ENCODE measurements at regions not wholly inside any gene's neighbourhood (a gene's known extent, or its start where the extent isn't known, plus 50 kb on each side); places are given as distances from the start of the nearest gene placed in this dataset.
A peak's percentile ranks its signal among the peaks of the same experiment; 100 is the strongest.

DNA sequence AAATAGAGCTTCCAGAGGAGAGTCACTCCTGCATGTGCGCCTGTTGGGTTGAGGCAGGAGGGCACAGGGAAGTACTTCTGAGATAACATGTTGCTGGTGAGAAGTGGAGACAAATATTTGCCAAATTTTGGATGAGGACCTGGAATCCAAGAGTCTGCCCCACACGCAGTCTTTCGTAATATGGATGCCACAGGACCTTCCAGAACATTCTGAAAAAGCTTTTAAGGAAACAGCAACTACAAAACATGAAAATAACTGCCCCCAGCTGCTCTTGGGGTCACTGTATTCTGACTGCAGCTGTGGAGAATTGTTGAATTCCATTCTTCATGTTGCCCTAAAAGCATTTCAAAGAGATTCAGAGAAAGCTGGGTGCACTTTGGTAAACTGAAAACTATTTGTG lies 227.5 kb downstream of the C1D start:
- no peak for DNase-seq (ENCODE audit: low spot score)

- DNase-seq (ENCODE audit: low spot score): no peak
Observed at GRCh38 chr2:67836866-67837265, 225.9 kb downstream of the C1D start.

DNA sequence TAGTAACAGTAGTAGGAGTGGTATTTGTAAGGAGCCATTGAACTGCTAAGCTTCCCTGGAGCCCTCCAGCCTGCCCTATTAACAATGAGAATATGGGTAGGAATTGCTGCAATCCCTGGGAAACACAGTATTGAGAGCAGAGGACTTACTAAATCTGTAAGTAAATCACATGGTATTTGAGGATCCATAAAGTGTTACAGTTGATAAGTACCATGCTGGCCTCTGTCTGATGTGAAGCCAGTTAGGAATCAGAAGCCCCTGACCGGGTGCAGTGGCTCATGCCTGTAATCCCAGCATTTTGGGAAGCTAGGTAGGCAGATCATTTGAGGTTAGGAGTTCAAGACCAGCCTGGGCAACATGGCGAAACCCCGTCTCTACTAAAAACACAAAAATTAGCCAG lies 224.6 kb downstream of the C1D start:
- DNase-seq (ENCODE audit: low spot score): no peak

DNA sequence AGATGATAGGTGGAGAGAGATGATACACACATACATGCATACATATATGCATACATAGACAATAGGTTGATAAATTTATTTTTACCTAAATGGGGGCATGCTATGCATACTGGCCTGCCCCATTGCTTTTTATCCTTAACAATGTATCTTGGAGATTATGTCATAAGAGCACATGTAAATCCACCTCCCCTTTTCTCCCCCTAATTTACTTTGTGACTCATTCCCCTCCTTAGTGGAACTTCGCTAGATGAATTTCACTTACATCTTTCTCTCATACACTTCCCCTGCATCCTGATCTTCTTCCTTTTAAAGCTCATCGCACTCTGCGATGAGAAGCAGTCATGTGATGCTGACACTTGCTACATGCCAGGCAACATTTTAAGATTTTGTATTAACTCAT lies 223.6 kb downstream of the C1D start:
- no peak for DNase-seq (ENCODE audit: low spot score)

GRCh38 chr2:67839668-67840067 lies 223.1 kb downstream of the C1D start:
- peak; percentile 11 for DNase-seq (ENCODE audit: low spot score)

GRCh38 chr2:67840460-67841068 lies 222.2 kb downstream of the C1D start:
- peak; percentile 76 for DNase-seq (ENCODE audit: low spot score)

GRCh38 chr2:67841711-67842110 lies 221.1 kb downstream of the C1D start:
- no peak for DNase-seq (ENCODE audit: low spot score)

DNA sequence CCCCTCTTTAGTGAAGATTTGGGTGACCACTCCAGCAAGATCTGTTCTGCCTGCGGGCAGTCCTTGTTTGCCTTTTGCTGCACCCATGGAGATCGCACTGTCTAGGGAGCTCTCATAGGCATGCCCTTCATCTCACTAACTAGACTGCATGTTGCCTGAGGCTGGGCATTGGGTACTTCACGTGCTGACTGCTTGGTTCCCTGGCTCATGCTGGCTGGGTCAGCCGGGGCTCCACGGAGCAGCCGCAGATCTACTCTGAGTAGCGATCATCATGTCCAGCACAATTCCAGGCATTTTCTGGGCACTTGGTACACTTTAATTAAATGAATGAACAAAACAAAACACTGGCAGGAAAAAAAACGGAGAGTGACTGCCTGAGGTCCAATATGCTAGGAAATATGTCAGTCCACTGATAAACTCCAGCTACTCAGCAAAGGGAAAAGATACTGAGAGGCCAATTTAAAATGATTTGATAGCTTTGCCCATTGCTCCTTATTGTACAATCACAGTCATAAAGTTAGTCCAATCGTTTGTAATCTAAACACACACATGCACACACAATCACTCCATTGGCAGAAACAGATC lies 220.3 kb downstream of the C1D start:
- no peak for DNase-seq (ENCODE audit: low spot score)

DNA sequence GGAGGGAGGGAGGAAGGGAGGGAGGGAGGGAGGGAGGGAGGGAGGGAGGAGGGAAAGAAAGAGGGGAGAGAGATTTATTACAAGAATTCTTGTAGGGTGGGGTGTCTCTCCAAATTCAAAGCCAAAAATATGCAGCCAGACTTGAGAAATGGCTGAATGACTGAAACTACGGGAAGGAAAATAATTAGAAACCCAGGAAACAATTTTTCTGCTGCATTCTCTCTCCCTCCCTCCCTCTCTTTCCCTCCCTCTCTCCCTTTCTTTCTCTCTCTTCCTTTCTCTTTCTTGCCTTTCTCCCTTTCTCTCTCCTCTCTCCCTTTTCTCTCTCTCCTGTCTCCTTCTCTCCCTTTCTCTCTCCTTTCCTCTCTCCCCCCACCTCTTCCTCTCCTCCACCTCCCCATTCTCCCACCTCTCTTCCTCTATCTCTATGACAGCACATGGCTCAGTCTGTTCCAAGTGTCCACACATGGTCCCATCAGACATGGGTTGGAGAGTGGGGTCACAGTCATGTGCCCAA lies 218.7 kb downstream of the C1D start:
- no peak for DNase-seq (ENCODE audit: low spot score)

DNA sequence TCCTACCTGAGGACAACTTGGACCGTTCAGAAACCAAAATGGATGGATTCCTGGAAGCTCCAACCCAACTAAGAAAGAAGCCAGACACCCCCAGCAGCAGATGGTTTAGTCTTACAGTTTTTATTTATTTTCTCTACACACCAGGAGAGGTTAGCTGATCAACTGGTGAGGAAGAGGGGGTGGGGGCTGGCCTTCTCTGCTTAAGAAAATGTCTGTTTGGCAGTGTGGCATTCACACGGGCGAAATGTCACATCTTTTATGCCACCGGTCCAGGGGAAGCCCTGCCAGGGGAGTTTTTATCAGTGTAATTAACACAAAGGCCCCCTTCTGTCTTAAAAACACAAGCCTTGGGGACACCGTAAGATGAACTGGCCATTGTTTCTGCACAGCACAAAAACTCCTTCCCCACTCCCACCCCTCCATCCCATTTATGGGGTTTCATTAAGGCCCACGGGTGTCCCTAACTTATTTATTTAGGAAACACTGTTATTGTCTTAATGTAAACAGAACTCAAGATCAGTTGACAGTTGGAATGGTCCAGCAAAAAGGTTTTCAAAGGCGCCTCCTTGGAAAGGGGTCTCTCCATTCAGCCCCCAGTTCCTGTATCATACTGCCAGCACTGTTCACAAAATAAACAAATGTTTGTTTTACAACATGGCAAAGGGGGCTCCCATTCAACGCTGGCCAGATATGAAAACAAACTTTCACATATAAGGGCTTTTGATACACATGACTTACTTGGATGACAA lies 217.0 kb downstream of the C1D start:
- no peak for DNase-seq (ENCODE audit: low spot score)

DNA sequence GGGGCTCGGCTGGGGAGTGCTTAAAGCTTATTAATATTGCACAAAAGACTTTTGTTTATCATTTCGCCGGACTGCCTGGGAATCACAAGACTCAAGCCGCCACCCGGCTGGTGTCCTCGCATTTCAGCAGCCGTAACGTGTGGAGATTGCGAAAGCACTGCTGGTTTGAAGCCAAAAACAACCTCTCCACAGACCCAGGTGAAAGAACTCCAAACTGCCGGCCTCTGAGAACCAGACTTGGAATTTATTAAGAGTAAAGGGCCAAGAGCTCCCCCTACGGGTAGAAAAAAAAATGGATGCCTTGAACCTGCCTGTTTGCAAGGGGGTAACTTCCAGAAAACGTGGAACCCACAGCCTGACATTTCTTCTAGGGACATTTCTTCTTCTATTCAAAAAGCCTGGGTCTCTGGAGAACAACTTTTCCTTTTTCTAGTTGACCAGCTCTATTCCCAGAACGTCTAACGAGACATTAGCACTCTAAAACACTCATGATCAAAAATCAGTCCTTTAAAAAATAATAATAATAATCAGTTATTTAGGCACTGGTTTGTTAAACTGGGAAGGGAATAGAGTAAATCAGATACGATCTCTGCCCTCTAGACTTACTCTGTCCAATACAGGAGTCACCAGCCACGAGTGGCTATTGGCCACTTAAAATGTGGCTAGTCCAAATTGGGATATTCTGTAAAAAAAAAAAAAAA lies 216.3 kb downstream of the C1D start:
- peak; percentile 78 for DNase-seq (ENCODE audit: low spot score)

GRCh38 chr2:67848551-67849285 lies 214.1 kb downstream of the C1D start:
- no peak for DNase-seq (ENCODE audit: low spot score)

GRCh38 chr2:67851016-67851415 lies 211.8 kb downstream of the C1D start:
- DNase-seq (ENCODE audit: low spot score): no peak

GRCh38 chr2:67851956-67852824 lies 210.6 kb downstream of the C1D start:
- no peak for DNase-seq (ENCODE audit: low spot score)

DNA sequence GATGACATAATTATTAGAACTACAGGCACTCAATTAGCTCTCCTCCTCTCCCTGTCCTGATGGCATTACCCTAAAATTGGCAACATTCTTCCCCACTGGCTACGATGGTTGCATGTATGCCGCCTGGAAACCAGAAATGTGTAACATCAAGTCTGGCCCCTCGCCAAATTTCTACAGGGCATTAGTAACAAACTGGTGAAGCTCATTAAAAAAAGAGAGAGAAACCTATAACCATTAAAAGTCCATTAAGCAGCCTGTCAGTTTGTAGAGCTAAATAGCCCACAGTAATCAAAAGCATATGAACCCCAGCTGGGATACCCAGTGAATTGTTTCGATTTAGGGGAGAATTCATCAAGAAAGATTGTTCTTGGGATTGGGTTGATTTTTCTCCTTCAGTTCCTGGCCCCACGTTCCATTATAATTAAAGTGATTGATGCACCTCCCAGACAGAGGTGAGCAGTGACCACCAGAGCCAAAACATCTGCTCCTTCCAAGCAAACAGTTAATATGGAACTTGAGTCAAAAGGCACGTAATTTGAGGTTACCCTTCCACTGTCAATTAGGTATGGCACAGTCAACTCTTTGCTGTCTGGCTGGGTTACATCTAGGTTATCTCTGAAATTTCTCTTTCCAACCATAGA lies 208.6 kb downstream of the C1D start:
- DNase-seq (ENCODE audit: low spot score): no peak

DNA sequence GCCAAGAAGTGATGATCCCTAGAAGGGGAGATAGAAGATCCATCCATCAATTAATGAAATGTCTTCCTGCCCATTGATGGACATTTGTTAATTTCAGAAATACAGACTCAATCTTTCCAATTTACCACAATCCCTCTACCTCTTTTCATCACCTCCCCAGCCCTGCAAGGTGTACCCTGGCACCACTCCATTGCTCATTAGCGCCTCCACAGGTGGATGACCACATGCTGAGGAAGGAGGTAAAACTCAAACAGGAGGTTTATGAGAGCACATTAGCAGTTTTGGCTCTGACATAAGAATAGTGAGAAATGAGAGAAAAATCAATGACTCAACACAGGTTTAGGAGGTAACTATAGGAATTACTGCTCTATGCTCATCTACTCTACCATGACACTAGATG lies 208.0 kb downstream of the C1D start:
- no peak for DNase-seq (ENCODE audit: low spot score)

DNA sequence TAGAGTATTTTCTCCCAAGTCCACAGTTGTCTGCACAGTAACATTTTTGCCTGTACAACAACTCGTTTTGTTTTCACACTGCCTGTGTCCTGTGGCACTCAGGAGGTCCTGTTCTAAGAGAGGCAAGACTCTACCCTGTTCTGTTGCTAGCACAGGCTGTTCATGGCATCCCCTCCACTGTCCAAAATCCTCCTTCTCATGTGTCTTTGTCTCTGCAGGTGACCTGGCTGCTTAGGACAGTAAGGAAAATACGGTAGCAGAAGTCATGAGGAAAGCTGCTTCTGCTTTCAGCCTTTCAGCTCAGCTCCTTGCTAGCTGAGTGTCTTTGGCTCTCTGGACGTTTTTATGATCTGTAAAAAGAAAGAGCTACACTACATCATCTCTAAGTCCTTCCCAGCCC lies 205.9 kb downstream of the C1D start:
- DNase-seq (ENCODE audit: low spot score): no peak

DNA sequence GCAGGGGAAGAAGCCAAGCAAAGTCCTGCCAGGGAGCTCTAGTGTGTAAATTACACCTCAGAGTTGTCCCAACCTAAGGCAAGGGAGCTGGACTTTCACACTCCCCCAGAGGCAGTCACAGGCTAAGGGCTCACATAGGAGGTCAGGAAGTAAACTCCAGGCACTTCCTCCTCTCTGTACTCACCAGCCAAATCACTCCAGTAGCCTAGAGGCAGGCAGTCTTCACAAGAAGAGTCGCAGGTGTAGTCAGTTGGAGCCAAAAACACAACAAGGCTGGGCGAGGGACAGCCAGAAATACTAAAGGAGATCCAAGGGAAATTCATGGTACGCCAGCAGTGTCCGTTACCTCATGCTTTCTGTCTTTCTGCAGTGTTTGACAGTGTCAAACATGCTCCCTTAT lies 205.0 kb downstream of the C1D start:
- DNase-seq (ENCODE audit: low spot score): no peak

GRCh38 chr2:67858886-67859285 lies 203.9 kb downstream of the C1D start:
- DNase-seq (ENCODE audit: low spot score): no peak

GRCh38 chr2:67865917-67866316 lies 196.9 kb downstream of the C1D start:
- DNase-seq (ENCODE audit: low spot score): no peak

DNA sequence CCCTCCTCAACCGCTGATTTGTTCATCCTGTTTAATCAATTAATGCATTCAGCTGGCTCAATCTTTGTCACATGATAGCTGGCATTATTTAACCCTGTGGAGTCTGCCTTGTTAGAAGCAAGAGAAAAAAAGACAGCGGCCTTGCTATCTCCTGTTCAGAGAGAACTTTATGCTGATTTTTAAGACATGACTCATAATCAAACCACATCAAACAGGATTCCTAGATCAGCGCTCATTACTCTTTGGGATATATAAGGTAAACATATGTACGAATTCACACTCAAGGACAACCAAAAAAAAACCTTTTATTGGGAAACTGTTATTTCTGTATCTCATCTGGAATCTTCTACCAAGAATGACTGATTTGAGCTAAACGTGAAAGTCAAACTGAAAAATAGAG lies 195.1 kb downstream of the C1D start:
- DNase-seq (ENCODE audit: low spot score): peak; percentile 17

All from AG08396 (cell line).